ENCODE measurements at regions not wholly inside any gene's neighbourhood (a gene's known extent, or its start where the extent isn't known, plus 50 kb on each side); places are given as distances from the start of the nearest gene placed in this dataset.

DNA sequence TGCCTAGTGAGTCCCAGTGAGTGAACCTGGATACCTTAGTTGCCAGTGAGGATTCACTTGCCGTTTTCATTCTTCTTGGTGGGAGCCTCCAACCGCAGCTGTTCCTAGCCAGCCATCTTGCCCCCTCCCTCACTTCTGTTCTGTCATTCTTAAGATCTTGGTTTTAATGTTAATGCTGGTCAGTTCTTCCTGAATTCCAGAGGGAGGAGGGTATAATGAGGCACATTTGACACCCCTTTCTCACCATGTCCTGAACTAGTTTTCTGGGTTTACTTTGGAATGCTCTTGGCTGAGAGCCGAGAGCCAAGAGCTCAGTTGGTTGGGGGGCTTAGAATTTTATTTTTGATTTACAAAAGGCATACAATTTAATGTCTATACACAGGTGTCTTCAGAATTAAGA is 78.5 kb upstream of the ADCY1 start:
- TF ChIP-seq, protein P1, sequence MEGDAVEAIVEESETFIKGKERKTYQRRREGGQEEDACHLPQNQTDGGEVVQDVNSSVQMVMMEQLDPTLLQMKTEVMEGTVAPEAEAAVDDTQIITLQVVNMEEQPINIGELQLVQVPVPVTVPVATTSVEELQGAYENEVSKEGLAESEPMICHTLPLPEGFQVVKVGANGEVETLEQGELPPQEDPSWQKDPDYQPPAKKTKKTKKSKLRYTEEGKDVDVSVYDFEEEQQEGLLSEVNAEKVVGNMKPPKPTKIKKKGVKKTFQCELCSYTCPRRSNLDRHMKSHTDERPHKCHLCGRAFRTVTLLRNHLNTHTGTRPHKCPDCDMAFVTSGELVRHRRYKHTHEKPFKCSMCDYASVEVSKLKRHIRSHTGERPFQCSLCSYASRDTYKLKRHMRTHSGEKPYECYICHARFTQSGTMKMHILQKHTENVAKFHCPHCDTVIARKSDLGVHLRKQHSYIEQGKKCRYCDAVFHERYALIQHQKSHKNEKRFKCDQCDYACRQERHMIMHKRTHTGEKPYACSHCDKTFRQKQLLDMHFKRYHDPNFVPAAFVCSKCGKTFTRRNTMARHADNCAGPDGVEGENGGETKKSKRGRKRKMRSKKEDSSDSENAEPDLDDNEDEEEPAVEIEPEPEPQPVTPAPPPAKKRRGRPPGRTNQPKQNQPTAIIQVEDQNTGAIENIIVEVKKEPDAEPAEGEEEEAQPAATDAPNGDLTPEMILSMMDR (IDR thresholded peaks at IDR 0.05): no peak
- TF ChIP-seq POLR2A (IDR thresholded peaks at IDR 0.05): no peak
- TF ChIP-seq EP300 (IDR thresholded peaks at IDR 0.05): no peak
- TF ChIP-seq POLR2AphosphoS5 (IDR thresholded peaks at IDR 0.05): no peak

Measured in gastroesophageal sphincter (tissue), 3 donors.